Uterus (tissue), 2 donors: ENCODE measurements at regions not wholly inside any gene's neighbourhood (a gene's known extent, or its start where the extent isn't known, plus 50 kb on each side); places are given as distances from the start of the nearest gene placed in this dataset.

Experiments
- POLR2A ChIP-seq, 2 donors: fragments of 450-650 bp; IDR thresholded peaks; one replicate each; pipeline ENCODE4 v1.6.1; 2016; ENCODE audit warnings: antibody characterized with exemption in 2 of 2, mild to moderate bottlenecking in 1 of 2, moderate library complexity in 1 of 2
- TF ChIP-seq, protein P1 (sequence below), 4 experiments: fragments of 200-600 bp in 2 of 4; fragments of 450-650 bp in 2 of 4; sonication (generic) in 2 of 4; IDR thresholded peaks; one replicate each; pipeline ENCODE4 v1.5.1; 2016 to 2019; ENCODE audit warnings: antibody characterized with exemption in 4 of 4, mild to moderate bottlenecking in 2 of 4, moderate library complexity in 1 of 4

DNA sequence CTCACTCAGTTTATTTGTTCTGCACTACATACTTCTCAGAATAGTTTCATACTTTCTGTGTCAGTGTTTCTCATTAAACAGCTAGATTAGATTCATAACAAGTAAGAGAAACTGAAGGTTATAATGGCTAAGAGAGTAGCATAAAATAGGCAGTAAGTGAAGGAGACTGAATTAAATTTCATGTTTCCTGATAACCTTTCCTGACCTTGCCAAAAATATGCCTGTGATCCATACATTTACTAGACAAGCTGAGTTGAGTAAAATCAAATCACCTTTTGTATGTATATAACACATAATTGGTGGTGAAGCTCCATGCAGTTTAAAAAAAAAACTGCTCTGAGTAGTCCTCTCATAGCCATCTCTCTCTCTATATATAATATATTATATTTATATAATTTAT lies 545.3 kb upstream of the PCDH20 start:
- no peak for TF ChIP-seq POLR2A (IDR thresholded peaks at IDR 0.05)
- TF ChIP-seq, protein P1, sequence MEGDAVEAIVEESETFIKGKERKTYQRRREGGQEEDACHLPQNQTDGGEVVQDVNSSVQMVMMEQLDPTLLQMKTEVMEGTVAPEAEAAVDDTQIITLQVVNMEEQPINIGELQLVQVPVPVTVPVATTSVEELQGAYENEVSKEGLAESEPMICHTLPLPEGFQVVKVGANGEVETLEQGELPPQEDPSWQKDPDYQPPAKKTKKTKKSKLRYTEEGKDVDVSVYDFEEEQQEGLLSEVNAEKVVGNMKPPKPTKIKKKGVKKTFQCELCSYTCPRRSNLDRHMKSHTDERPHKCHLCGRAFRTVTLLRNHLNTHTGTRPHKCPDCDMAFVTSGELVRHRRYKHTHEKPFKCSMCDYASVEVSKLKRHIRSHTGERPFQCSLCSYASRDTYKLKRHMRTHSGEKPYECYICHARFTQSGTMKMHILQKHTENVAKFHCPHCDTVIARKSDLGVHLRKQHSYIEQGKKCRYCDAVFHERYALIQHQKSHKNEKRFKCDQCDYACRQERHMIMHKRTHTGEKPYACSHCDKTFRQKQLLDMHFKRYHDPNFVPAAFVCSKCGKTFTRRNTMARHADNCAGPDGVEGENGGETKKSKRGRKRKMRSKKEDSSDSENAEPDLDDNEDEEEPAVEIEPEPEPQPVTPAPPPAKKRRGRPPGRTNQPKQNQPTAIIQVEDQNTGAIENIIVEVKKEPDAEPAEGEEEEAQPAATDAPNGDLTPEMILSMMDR (IDR thresholded peaks at IDR 0.05): no peak
